Caco-2 (cell line): ENCODE measurements at regions not wholly inside any gene's neighbourhood (a gene's known extent, or its start where the extent isn't known, plus 50 kb on each side); places are given as distances from the start of the nearest gene placed in this dataset.

Experiments used
- BruUV-seq: library from RNA; stranded (reverse); fragments of 400-500 nt; replicated peaks from 2 replicates; lab custom pipeline; 2021; lab: Mats Ljungman, UMichigan
- CTCF ChIA-PET: fragments of 300-600 bp; sonication (Branson Sonifier 250); formaldehyde crosslinking; loops from one replicate; lab custom pipeline; 2022; ENCODE audit warnings: antibody characterized with exemption; lab: Charles Lee
- POLR2A ChIA-PET: fragments of 300-600 bp; sonication (Branson Sonifier 250); formaldehyde crosslinking; loops from one replicate; lab custom pipeline; 2022; ENCODE audit warnings: antibody characterized with exemption; lab: Charles Lee
- DNase-seq, 2 experiments: peaks; one replicate each; pipeline versions ENCODE4 v3.0.0 to v3.0.0-alpha.2; 2020 to 2022
- H3K27me3 ChIP-seq: replicated peaks from 2 replicates; pipeline ENCODE4 v1.6.0; 2011; ENCODE audit warnings: low read length; ENCODE audit not compliant: control insufficient read depth, insufficient read depth
- H3K36me3 ChIP-seq: 2 replicates; pipeline ENCODE4 v1.5.1; 2011; ENCODE audit warnings: low read length; ENCODE audit not compliant: control insufficient read depth, insufficient read depth
- H3K4me1 ChIP-seq: fragments of 250-450 bp; sonication (Bioruptor Pico); 2 replicates; pipeline ENCODE4 v1.5.1; 2020; ENCODE audit warnings: mild to moderate bottlenecking
- H3K4me3 ChIP-seq: 2 replicates; pipeline ENCODE4 v1.5.1; 2011; ENCODE audit warnings: low read depth, mild to moderate bottlenecking, control low read depth, low read length
- H3K9me3 ChIP-seq: fragments of 250-450 bp; sonication (Bioruptor Pico); 2 replicates; pipeline ENCODE4 v1.5.1; 2020; ENCODE audit warnings: mild to moderate bottlenecking, moderate library complexity
- H3K27ac Mint-ChIP-seq: one replicate; pipeline ENCODE4 v1.8.0; 2022; ENCODE audit warnings: mixed read lengths; ENCODE audit not compliant: unreplicated experiment
- H3K27me3 Mint-ChIP-seq: one replicate; pipeline ENCODE4 v1.8.0; 2022; ENCODE audit warnings: mixed read lengths; ENCODE audit not compliant: insufficient read depth, unreplicated experiment
- H3K36me3 Mint-ChIP-seq: one replicate; pipeline ENCODE4 v1.8.0; 2022; ENCODE audit warnings: mild to moderate bottlenecking, mixed read lengths; ENCODE audit not compliant: insufficient read depth, unreplicated experiment
- H3K4me1 Mint-ChIP-seq: one replicate; pipeline ENCODE4 v1.8.0; 2022; ENCODE audit warnings: low read depth, mixed read lengths; ENCODE audit not compliant: unreplicated experiment
- H3K4me3 Mint-ChIP-seq: one replicate; pipeline ENCODE4 v1.8.0; 2022; ENCODE audit warnings: mild to moderate bottlenecking, moderate library complexity, mixed read lengths; ENCODE audit not compliant: unreplicated experiment
- H3K9me3 Mint-ChIP-seq: one replicate; pipeline ENCODE4 v1.8.0; 2022; ENCODE audit warnings: mixed read lengths; ENCODE audit not compliant: unreplicated experiment
- CTCF ChIP-seq, 2 experiments: fragments of 200-600 bp in 1 of 2; IDR thresholded peaks; 1 replicate in 1 of 2; 2 replicates in 1 of 2; pipeline versions ENCODE4 v1.5.1 to v1.8.0; 2011 to 2022; ENCODE audit warnings: antibody characterized with exemption in 1 of 2, control low read depth in 1 of 2, inconsistent platforms in 1 of 2, low read depth in 1 of 2, low read length in 1 of 2, mild to moderate bottlenecking in 1 of 2, moderate library complexity in 1 of 2; ENCODE audit not compliant: insufficient read depth in 1 of 2, severe bottlenecking in 1 of 2, unreplicated experiment in 1 of 2
- intact Hi-C: fragments of 100-400 bp; cut with micrococcal nuclease; formaldehyde crosslinking; loops from one replicate; pipeline ENCODE4 v1.10.0; 2022; ENCODE audit not compliant: unreplicated experiment

DNA sequence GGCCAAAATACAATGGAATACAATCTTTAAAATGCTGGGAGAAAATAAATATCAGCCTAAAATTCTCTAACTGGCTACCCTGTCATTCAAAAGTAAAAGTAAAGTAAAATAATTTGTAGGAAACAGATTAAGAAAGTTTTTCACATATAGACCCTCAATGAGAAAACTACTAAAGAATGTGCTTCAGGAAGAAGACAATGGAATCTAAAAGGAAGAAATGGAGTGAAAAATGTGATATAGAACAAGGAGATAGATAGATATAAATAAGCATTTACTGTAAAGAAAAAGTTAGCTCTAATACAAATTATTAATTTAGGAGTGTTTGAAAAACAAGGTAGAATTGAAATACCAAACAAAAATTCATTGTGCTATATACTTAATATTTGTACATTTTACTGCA, 368.6 kb upstream of the MPDZ start:
- CTCF ChIA-PET, result no interaction called here

GRCh38 chr9:13646500-13647021, 367.1 kb upstream of the MPDZ start:
- CTCF ChIA-PET, result no interaction called here
- Mint-ChIP-seq H3K36me3 (peaks cover 5% of the 10 kb centered on the region), H3K4me3 (no peak overlapping the region), H3K27me3 (no peaks in the 10 kb centered on the region), H3K27ac (no peak overlapping the region), H3K4me1 (no peaks in the 10 kb centered on the region), H3K9me3 (no peaks in the 10 kb centered on the region)
- intact Hi-C loops, result no loop called here
- no peaks in the 10 kb centered on the region for H3K4me1 ChIP-seq
- no peak for TF ChIP-seq CTCF (IDR thresholded peaks at IDR 0.05; ENCODE audit: insufficient read depth in 1 of 2, low read depth in 1 of 2, low read length in 1 of 2, severe bottlenecking in 1 of 2, unreplicated experiment in 1 of 2)
- H3K4me3 ChIP-seq, result no peak overlapping the region
- BruUV-seq, result no TSS peak
- H3K9me3 ChIP-seq, result no peaks in the 10 kb centered on the region
- no peak for DNase-seq
- H3K36me3 ChIP-seq, result no peaks in the 10 kb centered on the region
- POLR2A ChIA-PET, result no interaction called here
- no peaks in the 10 kb centered on the region for H3K27me3 ChIP-seq

More for the DNA sequence above, 368.6 kb upstream of the MPDZ start:
- no peaks in the 10 kb centered on the region for H3K27me3 ChIP-seq
- Mint-ChIP-seq H3K4me3 (no peak overlapping the region), H3K9me3 (no peaks in the 10 kb centered on the region), H3K36me3 (peaks cover 5% of the 10 kb centered on the region), H3K27ac (no peak overlapping the region), H3K27me3 (no peaks in the 10 kb centered on the region), H3K4me1 (no peaks in the 10 kb centered on the region)
- POLR2A ChIA-PET, result no interaction called here
- no peak for TF ChIP-seq CTCF (IDR thresholded peaks at IDR 0.05; ENCODE audit: insufficient read depth in 1 of 2, low read depth in 1 of 2, low read length in 1 of 2, severe bottlenecking in 1 of 2, unreplicated experiment in 1 of 2)
- no peaks in the 10 kb centered on the region for H3K4me1 ChIP-seq
- H3K36me3 ChIP-seq, result no peaks in the 10 kb centered on the region
- intact Hi-C loops, result no loop called here
- no TSS peak for BruUV-seq
- no peaks in the 10 kb centered on the region for H3K9me3 ChIP-seq
- DNase-seq, result no peak
- H3K4me3 ChIP-seq, result no peak overlapping the region

- Mint-ChIP-seq H3K9me3 (no peaks in the 10 kb centered on the region), H3K4me1 (no peaks in the 10 kb centered on the region), H3K27ac (no peak overlapping the region), H3K4me3 (no peak overlapping the region), H3K36me3 (peaks cover 5% of the 10 kb centered on the region), H3K27me3 (no peaks in the 10 kb centered on the region)
- Histone ChIP-seq H3K27me3 (no peaks in the 10 kb centered on the region), H3K36me3 (no peaks in the 10 kb centered on the region), H3K9me3 (no peaks in the 10 kb centered on the region), H3K4me3 (no peak overlapping the region), H3K4me1 (no peaks in the 10 kb centered on the region)
- intact Hi-C loops, result no loop called here
- DNase-seq, result no peak
- ChIA-PET CTCF (no interaction called here), POLR2A (no interaction called here)
- BruUV-seq, result no TSS peak
- TF ChIP-seq CTCF (IDR thresholded peaks at IDR 0.05; ENCODE audit: insufficient read depth in 1 of 2, low read depth in 1 of 2, low read length in 1 of 2, severe bottlenecking in 1 of 2, unreplicated experiment in 1 of 2), result no peak
These were observed 366.1 kb upstream of the MPDZ start for GRCh38 chr9:13645557-13645956.
